Brain microvascular endothelial cell (primary cell): ENCODE measurements at regions not wholly inside any gene's neighbourhood (a gene's known extent, or its start where the extent isn't known, plus 50 kb on each side); places are given as distances from the start of the nearest gene placed in this dataset.

Source experiments
- DNase-seq: peaks from one replicate; pipeline ENCODE4 v3.0.0-alpha.2; 2020
- H3K27ac ChIP-seq: fragments of 250-450 bp; sonication (Bioruptor Pico); 2 replicates; pipeline ENCODE4 v1.5.1; 2020; ENCODE audit warnings: mild to moderate bottlenecking, moderate library complexity
- H3K27me3 ChIP-seq: fragments of 250-450 bp; sonication (Bioruptor Pico); replicated peaks from 2 replicates; pipeline ENCODE4 v1.5.1; 2020; ENCODE audit warnings: mild to moderate bottlenecking
- H3K36me3 ChIP-seq: fragments of 250-450 bp; sonication (Bioruptor Pico); replicated peaks from 2 replicates; pipeline ENCODE4 v1.5.1; 2020; ENCODE audit warnings: mild to moderate bottlenecking
- H3K4me3 ChIP-seq: 2 replicates; pipeline ENCODE4 v1.5.1; 2011; ENCODE audit warnings: low read depth, mild to moderate bottlenecking, control low read depth, low read length, moderate library complexity
- in situ Hi-C: cut with HindIII; loops from 2 replicates; pipeline ENCODE4 v1.10.0; 2017; ENCODE audit warnings: low sequenced_read_pairs, low pct_ligation_motif_present
- TF ChIP-seq, protein P1 (sequence below): IDR thresholded peaks from 2 replicates; pipeline ENCODE4 v1.5.1; 2011; ENCODE audit warnings: low read depth, mild to moderate bottlenecking, moderate library complexity, low read length, control low read depth, inconsistent platforms; ENCODE audit errors: missing control alignments

DNA sequence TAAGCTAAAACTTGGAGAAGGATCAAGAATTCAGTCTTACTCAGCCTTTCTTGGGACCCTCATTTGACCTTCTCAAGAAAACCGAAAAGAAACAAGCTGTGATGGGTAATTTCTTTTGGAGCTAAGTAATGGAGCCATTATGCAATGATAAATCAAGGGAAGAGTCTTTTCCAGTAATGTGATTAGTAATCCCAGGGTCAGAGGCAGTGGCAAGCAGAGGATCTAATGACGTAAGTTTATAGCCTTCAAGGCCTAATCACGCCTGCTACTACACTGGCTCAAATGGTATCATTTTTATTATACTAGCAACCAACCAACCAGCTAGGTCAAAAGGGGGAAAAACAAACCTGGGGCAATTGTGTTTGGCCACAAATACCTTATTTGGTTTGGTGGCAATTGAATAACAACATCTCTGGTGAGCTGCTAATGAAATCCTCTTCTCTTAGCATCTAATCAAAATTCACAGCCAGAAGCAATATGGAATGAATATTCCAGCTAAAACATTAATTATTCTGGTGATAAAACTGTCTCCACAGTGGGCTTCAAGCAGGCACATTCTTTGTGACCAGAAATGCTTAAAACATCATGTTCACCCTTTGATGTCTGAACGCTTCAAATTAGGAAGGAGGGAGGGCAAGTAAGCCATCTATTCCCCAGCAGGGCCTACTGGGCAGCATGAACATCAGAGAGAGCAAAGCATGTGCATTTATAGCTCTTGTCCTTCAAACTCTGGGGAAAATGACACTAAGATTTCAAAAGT lies 114.9 kb upstream of the SULT1C3 start:
- no peaks in the 10 kb centered on the region for H3K36me3 ChIP-seq
- DNase-seq = no peak
- H3K27me3 ChIP-seq = no peaks in the 10 kb centered on the region
- TF ChIP-seq, protein P1, sequence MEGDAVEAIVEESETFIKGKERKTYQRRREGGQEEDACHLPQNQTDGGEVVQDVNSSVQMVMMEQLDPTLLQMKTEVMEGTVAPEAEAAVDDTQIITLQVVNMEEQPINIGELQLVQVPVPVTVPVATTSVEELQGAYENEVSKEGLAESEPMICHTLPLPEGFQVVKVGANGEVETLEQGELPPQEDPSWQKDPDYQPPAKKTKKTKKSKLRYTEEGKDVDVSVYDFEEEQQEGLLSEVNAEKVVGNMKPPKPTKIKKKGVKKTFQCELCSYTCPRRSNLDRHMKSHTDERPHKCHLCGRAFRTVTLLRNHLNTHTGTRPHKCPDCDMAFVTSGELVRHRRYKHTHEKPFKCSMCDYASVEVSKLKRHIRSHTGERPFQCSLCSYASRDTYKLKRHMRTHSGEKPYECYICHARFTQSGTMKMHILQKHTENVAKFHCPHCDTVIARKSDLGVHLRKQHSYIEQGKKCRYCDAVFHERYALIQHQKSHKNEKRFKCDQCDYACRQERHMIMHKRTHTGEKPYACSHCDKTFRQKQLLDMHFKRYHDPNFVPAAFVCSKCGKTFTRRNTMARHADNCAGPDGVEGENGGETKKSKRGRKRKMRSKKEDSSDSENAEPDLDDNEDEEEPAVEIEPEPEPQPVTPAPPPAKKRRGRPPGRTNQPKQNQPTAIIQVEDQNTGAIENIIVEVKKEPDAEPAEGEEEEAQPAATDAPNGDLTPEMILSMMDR = no peak
- H3K4me3 ChIP-seq = no peak overlapping the region
- in situ Hi-C loops = no loop called here
- no peak overlapping the region for H3K27ac ChIP-seq

DNA sequence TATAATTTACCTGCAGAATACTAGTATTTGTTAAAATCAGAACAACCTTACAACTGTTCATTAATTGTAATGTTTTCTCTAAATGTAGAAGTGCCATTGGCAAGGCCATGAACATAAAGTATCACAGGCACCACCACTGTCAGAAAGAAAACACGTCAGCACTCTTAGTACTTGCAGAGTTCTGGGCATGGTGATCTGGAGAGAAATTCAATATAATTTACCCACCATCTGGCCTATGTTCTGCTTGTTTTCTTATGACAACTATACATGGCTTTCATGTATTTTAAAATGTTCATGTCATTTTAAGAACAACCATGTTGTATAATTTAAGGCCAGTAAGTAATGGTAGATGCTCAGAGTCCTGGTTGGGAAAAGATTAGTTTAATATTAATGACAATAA lies 114.2 kb upstream of the SULT1C3 start:
- Histone ChIP-seq H3K36me3 (no peaks in the 10 kb centered on the region), H3K4me3 (no peak overlapping the region), H3K27ac (no peak overlapping the region), H3K27me3 (no peaks in the 10 kb centered on the region)
- TF ChIP-seq, protein P1 = no peak
- in situ Hi-C loops = no loop called here
- DNase-seq = no peak

DNA sequence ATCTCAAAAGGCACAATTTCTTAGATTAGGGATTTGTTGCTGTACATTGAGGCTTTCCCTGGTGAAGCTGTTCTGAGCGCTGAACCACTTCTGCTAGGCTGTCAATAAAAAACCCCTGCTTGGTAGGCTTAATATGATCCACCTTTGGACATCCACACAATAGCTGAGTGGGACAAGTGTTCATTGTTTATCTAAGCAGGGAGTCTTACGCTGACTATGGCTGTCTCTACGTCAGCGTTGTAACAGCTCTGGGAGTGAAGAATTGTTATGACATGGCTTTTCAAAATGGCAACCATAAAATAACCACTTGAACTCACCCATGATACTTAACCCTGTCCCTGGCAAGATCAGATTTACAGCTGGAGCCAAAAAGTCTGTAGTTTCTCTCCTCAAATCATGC lies 111.5 kb upstream of the SULT1C3 start:
- no peaks in the 10 kb centered on the region for H3K27me3 ChIP-seq
- H3K27ac ChIP-seq = no peak overlapping the region
- H3K36me3 ChIP-seq = no peaks in the 10 kb centered on the region
- DNase-seq = no peak
- TF ChIP-seq, protein P1 = no peak
- in situ Hi-C loops = no loop called here
- no peak overlapping the region for H3K4me3 ChIP-seq

DNA sequence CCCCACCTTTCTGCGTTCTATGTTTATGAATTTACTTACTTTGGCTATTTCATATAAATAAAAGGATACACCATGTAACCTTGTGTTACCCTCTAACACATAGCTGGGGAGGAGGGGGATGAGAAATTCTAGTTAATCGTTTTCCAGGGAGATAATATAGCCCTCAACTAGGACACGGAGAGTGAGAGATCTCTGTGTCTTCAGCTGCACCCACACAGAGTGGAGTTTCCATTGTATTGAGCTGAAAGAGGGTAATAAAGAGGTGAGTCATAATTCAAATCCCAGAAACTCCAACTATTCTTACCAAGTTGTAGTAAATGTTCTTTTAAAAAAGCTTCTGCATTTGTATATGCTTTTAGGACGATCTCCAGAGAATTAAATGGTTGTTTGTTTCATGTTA lies 110.1 kb upstream of the SULT1C3 start:
- H3K36me3 ChIP-seq = no peaks in the 10 kb centered on the region
- H3K4me3 ChIP-seq = no peak overlapping the region
- in situ Hi-C loops = no loop called here
- H3K27me3 ChIP-seq = no peaks in the 10 kb centered on the region
- H3K27ac ChIP-seq = no peak overlapping the region
- TF ChIP-seq, protein P1 = no peak
- DNase-seq = no peak

DNA sequence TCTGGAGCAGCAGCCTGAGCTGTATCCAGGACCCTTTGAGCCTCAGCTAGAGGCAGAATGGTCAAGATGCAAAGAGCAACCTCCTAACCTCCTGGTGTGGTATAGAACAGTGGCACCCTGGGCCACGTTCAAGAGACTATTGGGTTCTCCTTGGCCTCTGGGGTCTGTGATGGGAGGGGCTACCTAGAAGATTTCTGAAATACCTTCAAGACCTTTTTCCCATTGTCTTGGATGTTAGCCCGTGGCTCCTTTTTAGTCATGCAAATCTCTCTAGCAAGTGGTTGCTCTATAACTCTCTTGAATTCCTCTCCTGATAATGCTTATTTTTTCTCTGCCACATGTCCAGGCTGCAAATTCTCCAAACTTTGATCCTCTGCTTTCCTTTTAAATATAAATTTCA lies 106.3 kb upstream of the SULT1C3 start:
- TF ChIP-seq, protein P1 = no peak
- Histone ChIP-seq H3K27ac (no peak overlapping the region), H3K4me3 (no peak overlapping the region), H3K27me3 (no peaks in the 10 kb centered on the region), H3K36me3 (no peaks in the 10 kb centered on the region)
- no peak for DNase-seq
- in situ Hi-C loops = no loop called here

DNA sequence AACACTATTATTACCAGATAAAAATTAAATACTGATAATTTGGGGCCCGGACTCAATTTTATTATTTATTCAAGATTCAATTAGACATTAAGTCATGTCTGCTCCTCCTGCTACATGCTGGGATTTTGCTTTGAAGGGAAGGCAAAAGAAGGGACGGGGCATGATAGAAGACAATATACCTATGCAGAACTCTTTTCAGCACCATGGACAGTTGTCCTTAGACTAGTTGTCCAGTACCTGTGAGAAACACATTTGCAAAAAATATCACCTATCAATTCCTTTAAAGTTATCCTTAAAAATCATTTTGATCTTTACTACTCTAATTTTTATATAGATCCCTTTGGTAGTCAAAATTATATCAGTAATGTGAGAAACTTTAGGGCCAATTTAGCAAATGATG lies 100.2 kb upstream of the SULT1C3 start:
- H3K27me3 ChIP-seq = no peaks in the 10 kb centered on the region
- H3K27ac ChIP-seq = no peak overlapping the region
- no peak overlapping the region for H3K4me3 ChIP-seq
- DNase-seq = no peak
- in situ Hi-C loops = no loop called here
- TF ChIP-seq, protein P1 = no peak
- no peaks in the 10 kb centered on the region for H3K36me3 ChIP-seq
